H9 (cell line): ENCODE measurements at regions not wholly inside any gene's neighbourhood (a gene's known extent, or its start where the extent isn't known, plus 50 kb on each side); places are given as distances from the start of the nearest gene placed in this dataset.

ENCODE experiments used
- DNase-seq: peaks from one replicate; pipeline ENCODE4 v3.0.0-alpha.2; 2017
- H2AFZ ChIP-seq: one replicate; pipeline ENCODE4 v1.6.1; 2013; ENCODE audit warnings: mild to moderate bottlenecking, low read length, control low read depth, moderate library complexity
- H2AK5ac ChIP-seq: 2 replicates; pipeline ENCODE4 v1.6.1; 2013; ENCODE audit warnings: low read length, control low read depth, mixed read lengths; ENCODE audit not compliant: insufficient read length
- H2BK120ac ChIP-seq: one replicate; pipeline ENCODE4 v1.6.1; 2013; ENCODE audit warnings: low read depth, mild to moderate bottlenecking, low read length, control low read depth, inconsistent platforms; ENCODE audit not compliant: poor library complexity, severe bottlenecking
- H2BK12ac ChIP-seq: 2 replicates; pipeline ENCODE4 v1.6.1; 2013; ENCODE audit warnings: low read length, control low read depth, mixed read lengths, low read depth; ENCODE audit not compliant: insufficient read length
- H2BK15ac ChIP-seq: 2 replicates; pipeline ENCODE4 v1.6.1; 2013; ENCODE audit warnings: low read depth, low read length, control low read depth
- H2BK20ac ChIP-seq: one replicate; pipeline ENCODE4 v1.6.1; 2013; ENCODE audit warnings: low read depth, mild to moderate bottlenecking, low read length, control low read depth, inconsistent platforms; ENCODE audit not compliant: poor library complexity, severe bottlenecking
- H2BK5ac ChIP-seq: 2 replicates; pipeline ENCODE4 v1.6.1; 2013; ENCODE audit warnings: low read length, control low read depth, mixed read lengths; ENCODE audit not compliant: insufficient read length
- H3K14ac ChIP-seq: 2 replicates; pipeline ENCODE4 v1.6.1; 2013; ENCODE audit warnings: low read length, control low read depth; ENCODE audit not compliant: insufficient read depth
- H3K18ac ChIP-seq: 2 replicates; pipeline ENCODE4 v1.6.1; 2013; ENCODE audit warnings: low read depth, mild to moderate bottlenecking, mixed read lengths, low read length, control low read depth; ENCODE audit not compliant: insufficient read length
- H3K23ac ChIP-seq: 2 replicates; pipeline ENCODE4 v1.6.1; 2013; ENCODE audit warnings: low read length, control low read depth, mixed read lengths, low read depth; ENCODE audit not compliant: insufficient read length
- H3K23me2 ChIP-seq: 2 replicates; pipeline ENCODE4 v1.6.1; 2013; ENCODE audit warnings: low read depth, mild to moderate bottlenecking, mixed read lengths, low read length, control low read depth; ENCODE audit not compliant: insufficient read length, poor library complexity, severe bottlenecking
- H3K27ac ChIP-seq: 2 replicates; pipeline ENCODE4 v1.5.1; 2013; ENCODE audit warnings: low read length, control low read depth, mixed read lengths, low read depth; ENCODE audit not compliant: insufficient read length
- H3K27me3 ChIP-seq: 2 replicates; pipeline ENCODE4 v1.6.1; 2013; ENCODE audit warnings: low read length, control low read depth, inconsistent platforms; ENCODE audit not compliant: insufficient read depth
- H3K4ac ChIP-seq: 2 replicates; pipeline ENCODE4 v1.6.1; 2013; ENCODE audit warnings: low read depth, mild to moderate bottlenecking, control low read depth, inconsistent platforms, low read length, moderate library complexity
- H3K4me1 ChIP-seq: 2 replicates; pipeline ENCODE4 v1.6.1; 2013; ENCODE audit warnings: low read length, control low read depth, inconsistent platforms; ENCODE audit not compliant: insufficient read depth
- H3K4me2 ChIP-seq: 2 replicates; pipeline ENCODE4 v1.6.1; 2013; ENCODE audit warnings: low read length, control low read depth, mixed read lengths; ENCODE audit not compliant: insufficient read length, insufficient read depth
- H3K56ac ChIP-seq: 2 replicates; pipeline ENCODE4 v1.6.1; 2013; ENCODE audit warnings: low read depth, mild to moderate bottlenecking, mixed read lengths, low read length, control low read depth; ENCODE audit not compliant: insufficient read length
- H3K79me1 ChIP-seq: 2 replicates; pipeline ENCODE4 v1.6.1; 2013; ENCODE audit warnings: low read depth, mild to moderate bottlenecking, moderate library complexity, low read length, control low read depth, inconsistent platforms; ENCODE audit not compliant: insufficient read depth, poor library complexity, severe bottlenecking
- H3K79me2 ChIP-seq: 2 replicates; pipeline ENCODE4 v1.6.1; 2013; ENCODE audit warnings: low read length, control low read depth, inconsistent platforms; ENCODE audit not compliant: insufficient read depth
- H3K9ac ChIP-seq: 2 replicates; pipeline ENCODE4 v1.6.1; 2013; ENCODE audit warnings: low read length, control low read depth, mixed read lengths; ENCODE audit not compliant: insufficient read length; ENCODE audit errors: extremely low read depth
- H3K9me3 ChIP-seq: one replicate; pipeline ENCODE4 v1.6.1; 2013; ENCODE audit warnings: low read depth, low read length, inconsistent platforms; ENCODE audit not compliant: control insufficient read depth
- H3T11ph ChIP-seq: one replicate; pipeline ENCODE4 v1.6.1; 2013; ENCODE audit warnings: mild to moderate bottlenecking, low read length, control low read depth, inconsistent platforms
- H4K20me1 ChIP-seq: one replicate; pipeline ENCODE4 v1.6.1; 2013; ENCODE audit not compliant: control insufficient read depth, insufficient read length, insufficient read depth
- H4K5ac ChIP-seq: 2 replicates; pipeline ENCODE4 v1.6.1; 2013; ENCODE audit warnings: low read depth, mild to moderate bottlenecking, mixed read lengths, low read length, control low read depth; ENCODE audit not compliant: insufficient read length
- H4K8ac ChIP-seq: replicated peaks from 2 replicates; pipeline ENCODE4 v1.6.1; 2013; ENCODE audit warnings: low read length, control low read depth, mixed read lengths, low read depth; ENCODE audit not compliant: insufficient read length
- H4K91ac ChIP-seq: 2 replicates; pipeline ENCODE4 v1.6.1; 2013; ENCODE audit warnings: low read depth, mild to moderate bottlenecking, moderate library complexity, mixed read lengths, low read length, control low read depth; ENCODE audit not compliant: insufficient read length
- H3K27ac Mint-ChIP-seq, 3 experiments: 2 replicates in 2 of 3; 3 replicates in 1 of 3; pipeline ENCODE4 v1.8.0; 2020 to 2021; ENCODE audit warnings: mixed read lengths in 3 of 3, mild to moderate bottlenecking in 1 of 3, moderate library complexity in 1 of 3
- H3K27me3 Mint-ChIP-seq: 2 replicates; pipeline ENCODE4 v1.8.0; 2021; ENCODE audit warnings: low read depth, mild to moderate bottlenecking, moderate library complexity, mixed read lengths
- H3K36me3 Mint-ChIP-seq, 3 experiments: 2 replicates in 2 of 3; 3 replicates in 1 of 3; pipeline ENCODE4 v1.8.0; 2020 to 2021; ENCODE audit warnings: low read depth in 3 of 3, mixed read lengths in 3 of 3; ENCODE audit not compliant: insufficient read depth in 1 of 3
- H3K4me1 Mint-ChIP-seq, 2 experiments: 2 replicates each; pipeline ENCODE4 v1.8.0; 2020; ENCODE audit warnings: mixed read lengths in 2 of 2
- H3K4me3 Mint-ChIP-seq, 2 experiments: 2 replicates in 1 of 2; 3 replicates in 1 of 2; pipeline ENCODE4 v1.8.0; 2020 to 2021; ENCODE audit warnings: mild to moderate bottlenecking in 2 of 2, mixed read lengths in 2 of 2, moderate library complexity in 1 of 2
- H3K9me3 Mint-ChIP-seq, 2 experiments: 2 replicates in 1 of 2; 3 replicates in 1 of 2; pipeline ENCODE4 v1.8.0; 2020; ENCODE audit warnings: mild to moderate bottlenecking in 2 of 2, mixed read lengths in 2 of 2, moderate library complexity in 1 of 2
- WGBS: extraction: QIAGEN DNeasy Blood & Tissue Kit; methylation state at CpG from one replicate; pipeline ENCODE4 v1.1.7; 2013; ENCODE audit warnings: missing lambda C conversion rate, low lambda C conversion rate, mixed read lengths; ENCODE audit not compliant: insufficient read length; ENCODE audit errors: extremely low coverage; 5-methylcytosine and 5-hydroxymethylcytosine counted together
- TF ChIP-seq, protein P1 (sequence below): fragments of 200-600 bp; sonication (generic); conservative IDR thresholded peaks from 3 replicates; pipeline ENCODE4 v1.8.0; 2021; ENCODE audit warnings: antibody characterized with exemption, mild to moderate bottlenecking

DNA sequence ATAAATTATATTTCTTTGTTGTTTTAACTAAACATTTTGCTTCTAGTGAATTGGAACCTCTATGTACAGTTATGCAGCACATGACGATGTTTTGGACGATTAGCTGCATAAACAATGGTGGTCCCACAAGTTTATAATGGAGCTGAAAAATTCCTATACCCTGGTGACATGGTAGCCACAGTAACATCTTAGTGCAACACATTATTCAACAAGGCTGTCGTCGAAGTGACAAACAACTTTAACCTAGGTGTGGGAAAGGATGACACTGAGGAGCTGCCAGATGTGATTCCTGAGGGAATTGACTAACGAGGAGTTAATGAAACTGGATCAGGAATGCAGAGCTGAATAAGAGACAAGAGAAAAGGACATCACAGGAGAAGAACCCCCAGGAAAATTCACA, 588.9 kb upstream of the EPHA6 start:
- Histone ChIP-seq H2BK120ac (no peak overlapping the region), H2BK20ac (no peak overlapping the region), H3K79me2 (no peaks in the 10 kb centered on the region), H3K4me2 (no peak overlapping the region), H3K9ac (no peak overlapping the region), H3K79me1 (no peaks in the 10 kb centered on the region), H3K18ac (no peak overlapping the region), H2BK12ac (no peak overlapping the region), H4K8ac (no peak overlapping the region), H2AK5ac (no peak overlapping the region), H3K14ac (no peak overlapping the region), H2AFZ (no peak overlapping the region), H3K23me2 (no peaks in the 10 kb centered on the region), H3K4me1 (no peaks in the 10 kb centered on the region), H3K9me3 (no peaks in the 10 kb centered on the region), H3K27me3 (no peaks in the 10 kb centered on the region), H3K27ac (no peak overlapping the region), H4K91ac (no peak overlapping the region), H3T11ph (no peak overlapping the region), H3K4ac (no peak overlapping the region), H4K20me1 (no peaks in the 10 kb centered on the region), H3K23ac (no peak overlapping the region), H2BK5ac (no peak overlapping the region), H4K5ac (no peak overlapping the region), H3K56ac (no peak overlapping the region), H2BK15ac (no peak overlapping the region)
- no CpG with 5 or more reads among the region's 5 CpGs for WGBS
- H3K27me3 Mint-ChIP-seq: no peaks in the 10 kb centered on the region
- TF ChIP-seq, protein P1, sequence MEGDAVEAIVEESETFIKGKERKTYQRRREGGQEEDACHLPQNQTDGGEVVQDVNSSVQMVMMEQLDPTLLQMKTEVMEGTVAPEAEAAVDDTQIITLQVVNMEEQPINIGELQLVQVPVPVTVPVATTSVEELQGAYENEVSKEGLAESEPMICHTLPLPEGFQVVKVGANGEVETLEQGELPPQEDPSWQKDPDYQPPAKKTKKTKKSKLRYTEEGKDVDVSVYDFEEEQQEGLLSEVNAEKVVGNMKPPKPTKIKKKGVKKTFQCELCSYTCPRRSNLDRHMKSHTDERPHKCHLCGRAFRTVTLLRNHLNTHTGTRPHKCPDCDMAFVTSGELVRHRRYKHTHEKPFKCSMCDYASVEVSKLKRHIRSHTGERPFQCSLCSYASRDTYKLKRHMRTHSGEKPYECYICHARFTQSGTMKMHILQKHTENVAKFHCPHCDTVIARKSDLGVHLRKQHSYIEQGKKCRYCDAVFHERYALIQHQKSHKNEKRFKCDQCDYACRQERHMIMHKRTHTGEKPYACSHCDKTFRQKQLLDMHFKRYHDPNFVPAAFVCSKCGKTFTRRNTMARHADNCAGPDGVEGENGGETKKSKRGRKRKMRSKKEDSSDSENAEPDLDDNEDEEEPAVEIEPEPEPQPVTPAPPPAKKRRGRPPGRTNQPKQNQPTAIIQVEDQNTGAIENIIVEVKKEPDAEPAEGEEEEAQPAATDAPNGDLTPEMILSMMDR: no peak
- DNase-seq: no peak
- H3K4me3 Mint-ChIP-seq: no peak overlapping the region
- no peaks in the 10 kb centered on the region for H3K4me1 Mint-ChIP-seq
- H3K36me3 Mint-ChIP-seq: peaks cover 0 to 2% (median 0%) of the 10 kb centered on the region in 3 experiments; a peak in 1 of 7 replicates
- H3K9me3 Mint-ChIP-seq: peaks cover 0 to 4% of the 10 kb centered on the region in 2 experiments; a peak in 2 of 5 replicates
- H3K27ac Mint-ChIP-seq: no peak overlapping the region
